ENCODE measurements at regions not wholly inside any gene's neighbourhood (a gene's known extent, or its start where the extent isn't known, plus 50 kb on each side); places are given as distances from the start of the nearest gene placed in this dataset.

- 79% methylated on average over 6 of the region's 7 CpGs for WGBS
- H3K23ac ChIP-seq (ENCODE audit: low read length in 2 of 2) = no peak overlapping the region
- H2AFZ ChIP-seq (ENCODE audit: low read depth, low read length) = no peak overlapping the region
- H3K36me3 ChIP-seq (ENCODE audit: control insufficient read depth in 1 of 2, insufficient read depth in 2 of 2, low read depth in 1 of 2, low read length in 2 of 2) = no peaks in the 10 kb centered on the region
- no peak overlapping the region for H3K18ac ChIP-seq (ENCODE audit: low read depth in 1 of 2, low read length in 2 of 2)
- no peak overlapping the region for H3K27ac ChIP-seq (ENCODE audit: low read length, poor library complexity, severe bottlenecking)
- H3K4me3 ChIP-seq (ENCODE audit: insufficient read depth in 1 of 2, low read depth in 1 of 2, low read length in 2 of 2) = no peak overlapping the region
- no peak overlapping the region for H3K4me2 ChIP-seq (ENCODE audit: low read length, poor library complexity, severe bottlenecking)
- H3K4ac ChIP-seq (ENCODE audit: low read depth in 1 of 2, low read length in 2 of 2) = no peak overlapping the region
- H3K9me3 ChIP-seq (ENCODE audit: control insufficient read depth, low read length) = no peaks in the 10 kb centered on the region
- H3K79me1 ChIP-seq (replicated peaks; ENCODE audit: low read length, poor library complexity, severe bottlenecking) = no peaks in the 10 kb centered on the region
- no peak overlapping the region for H4K91ac ChIP-seq (ENCODE audit: low read length)
- no peak overlapping the region for H2BK15ac ChIP-seq (ENCODE audit: low read depth, poor library complexity, severe bottlenecking)
- H2BK5ac ChIP-seq (ENCODE audit: low read depth, low read length, poor library complexity, severe bottlenecking) = no peak overlapping the region
- H4K8ac ChIP-seq (ENCODE audit: low read length) = no peak overlapping the region
- no peak overlapping the region for H2AK5ac ChIP-seq (ENCODE audit: low read length, severe bottlenecking)
- no peaks in the 10 kb centered on the region for H3K4me1 ChIP-seq (ENCODE audit: control insufficient read depth, insufficient read depth, low read depth, low read length)
- no peak overlapping the region for H3K9ac ChIP-seq (ENCODE audit: low read length)
- H2BK120ac ChIP-seq (ENCODE audit: low read depth, low read length) = no peak overlapping the region
- DNase-seq = no peak
- no peak overlapping the region for H2BK12ac ChIP-seq (ENCODE audit: low read length in 2 of 2)
- no peak overlapping the region for H3K14ac ChIP-seq (ENCODE audit: low read length in 2 of 2)
- no peaks in the 10 kb centered on the region for H3K27me3 ChIP-seq (ENCODE audit: control insufficient read depth in 1 of 2, insufficient read depth in 1 of 2, low read length in 2 of 2)
Observed at GRCh38 chr7:88363249-88363648, 56.6 kb upstream of the STEAP4 start.

DNA sequence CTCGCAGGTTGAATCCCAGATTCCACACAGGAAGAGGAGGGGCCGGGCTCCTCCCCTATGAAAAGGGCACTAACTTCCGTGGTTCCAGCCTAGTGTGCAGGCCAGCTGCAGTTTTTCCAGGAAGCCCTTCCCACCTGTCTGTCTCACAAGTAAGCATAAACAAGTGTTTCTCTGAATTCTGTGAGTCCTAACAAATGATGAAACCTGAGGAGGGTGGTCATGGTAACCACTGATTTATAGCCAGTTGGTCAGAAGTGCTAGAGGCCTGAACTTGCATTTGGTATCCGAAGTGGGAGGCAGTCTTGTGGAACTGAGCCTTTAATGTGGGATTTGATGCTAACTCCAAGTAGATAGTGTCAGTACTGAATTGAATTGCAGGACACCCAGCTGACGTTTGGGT is 54.7 kb upstream of the STEAP4 start:
- Histone ChIP-seq H2AK5ac (ENCODE audit: low read length, severe bottlenecking) (no peak overlapping the region), H3K4me1 (ENCODE audit: control insufficient read depth, insufficient read depth, low read depth, low read length) (no peaks in the 10 kb centered on the region), H3K4me3 (ENCODE audit: insufficient read depth in 1 of 2, low read depth in 1 of 2, low read length in 2 of 2) (no peak overlapping the region), H3K14ac (ENCODE audit: low read length in 2 of 2) (no peak overlapping the region), H2AFZ (ENCODE audit: low read depth, low read length) (no peak overlapping the region), H3K27me3 (ENCODE audit: control insufficient read depth in 1 of 2, insufficient read depth in 1 of 2, low read length in 2 of 2) (no peaks in the 10 kb centered on the region), H3K36me3 (ENCODE audit: control insufficient read depth in 1 of 2, insufficient read depth in 2 of 2, low read depth in 1 of 2, low read length in 2 of 2) (no peaks in the 10 kb centered on the region), H3K4me2 (ENCODE audit: low read length, poor library complexity, severe bottlenecking) (no peak overlapping the region), H4K91ac (ENCODE audit: low read length) (no peak overlapping the region), H2BK15ac (ENCODE audit: low read depth, poor library complexity, severe bottlenecking) (no peak overlapping the region), H2BK12ac (ENCODE audit: low read length in 2 of 2) (no peak overlapping the region), H3K23ac (ENCODE audit: low read length in 2 of 2) (no peak overlapping the region), H2BK120ac (ENCODE audit: low read depth, low read length) (no peak overlapping the region), H3K4ac (ENCODE audit: low read depth in 1 of 2, low read length in 2 of 2) (no peak overlapping the region), H3K79me1 (replicated peaks; ENCODE audit: low read length, poor library complexity, severe bottlenecking) (no peaks in the 10 kb centered on the region), H3K18ac (ENCODE audit: low read depth in 1 of 2, low read length in 2 of 2) (no peak overlapping the region), H3K9me3 (ENCODE audit: control insufficient read depth, low read length) (no peaks in the 10 kb centered on the region), H3K27ac (ENCODE audit: low read length, poor library complexity, severe bottlenecking) (no peak overlapping the region), H4K8ac (ENCODE audit: low read length) (no peak overlapping the region), H2BK5ac (ENCODE audit: low read depth, low read length, poor library complexity, severe bottlenecking) (no peak overlapping the region), H3K9ac (ENCODE audit: low read length) (no peak overlapping the region)
- no peak for DNase-seq
- WGBS = 55% methylated on average over 5 of the region's 5 CpGs

GRCh38 chr7:88358881-88359280 is 52.2 kb upstream of the STEAP4 start:
- no peak overlapping the region for H2BK12ac ChIP-seq (ENCODE audit: low read length in 2 of 2)
- H3K4me2 ChIP-seq (ENCODE audit: low read length, poor library complexity, severe bottlenecking) = no peak overlapping the region
- no peak overlapping the region for H4K8ac ChIP-seq (ENCODE audit: low read length)
- no peak overlapping the region for H2BK120ac ChIP-seq (ENCODE audit: low read depth, low read length)
- no peak overlapping the region for H3K27ac ChIP-seq (ENCODE audit: low read length, poor library complexity, severe bottlenecking)
- H3K4ac ChIP-seq (ENCODE audit: low read depth in 1 of 2, low read length in 2 of 2) = no peak overlapping the region
- no peak overlapping the region for H3K9ac ChIP-seq (ENCODE audit: low read length)
- no peaks in the 10 kb centered on the region for H3K36me3 ChIP-seq (ENCODE audit: control insufficient read depth in 1 of 2, insufficient read depth in 2 of 2, low read depth in 1 of 2, low read length in 2 of 2)
- H3K23ac ChIP-seq (ENCODE audit: low read length in 2 of 2) = no peak overlapping the region
- H3K9me3 ChIP-seq (ENCODE audit: control insufficient read depth, low read length) = no peaks in the 10 kb centered on the region
- no peak for DNase-seq
- H2AK5ac ChIP-seq (ENCODE audit: low read length, severe bottlenecking) = no peak overlapping the region
- no peak overlapping the region for H3K18ac ChIP-seq (ENCODE audit: low read depth in 1 of 2, low read length in 2 of 2)
- H2BK5ac ChIP-seq (ENCODE audit: low read depth, low read length, poor library complexity, severe bottlenecking) = no peak overlapping the region
- WGBS = no CpG with 5 or more reads among the region's 2 CpGs
- H3K4me1 ChIP-seq (ENCODE audit: control insufficient read depth, insufficient read depth, low read depth, low read length) = no peaks in the 10 kb centered on the region
- H3K79me1 ChIP-seq (replicated peaks; ENCODE audit: low read length, poor library complexity, severe bottlenecking) = no peaks in the 10 kb centered on the region
- no peak overlapping the region for H2AFZ ChIP-seq (ENCODE audit: low read depth, low read length)
- no peak overlapping the region for H2BK15ac ChIP-seq (ENCODE audit: low read depth, poor library complexity, severe bottlenecking)
- H4K91ac ChIP-seq (ENCODE audit: low read length) = no peak overlapping the region
- peaks cover 0 to 4% of the 10 kb centered on the region in 2 experiments for H3K27me3 ChIP-seq (ENCODE audit: control insufficient read depth in 1 of 2, insufficient read depth in 1 of 2, low read length in 2 of 2)
- H3K14ac ChIP-seq (ENCODE audit: low read length in 2 of 2) = no peak overlapping the region
- H3K4me3 ChIP-seq (ENCODE audit: insufficient read depth in 1 of 2, low read depth in 1 of 2, low read length in 2 of 2) = no peak overlapping the region

DNA sequence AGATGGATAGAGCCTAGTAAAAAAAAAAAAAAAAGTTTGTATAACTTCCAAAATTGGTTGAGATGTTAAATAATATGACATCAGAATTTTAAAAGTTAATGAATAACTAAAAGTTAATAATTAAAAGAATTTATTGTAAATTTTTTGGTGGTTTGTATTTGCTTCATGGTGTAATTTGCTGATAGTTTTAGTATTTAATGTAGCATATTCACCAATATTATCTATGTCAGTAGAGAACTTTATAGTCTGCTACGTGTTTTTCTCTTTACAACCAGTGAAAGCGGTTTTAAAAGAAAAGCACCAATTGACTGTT is 51.8 kb upstream of the STEAP4 start:
- 58% methylated on average over 2 of the region's 2 CpGs for WGBS

More for the DNA sequence above, 51.8 kb upstream of the STEAP4 start:
- Histone ChIP-seq H3K27me3 (ENCODE audit: control insufficient read depth in 1 of 2, insufficient read depth in 1 of 2, low read length in 2 of 2) (peaks cover 0 to 4% of the 10 kb centered on the region in 2 experiments), H2BK12ac (ENCODE audit: low read length in 2 of 2) (no peak overlapping the region), H3K4me3 (ENCODE audit: insufficient read depth in 1 of 2, low read depth in 1 of 2, low read length in 2 of 2) (no peak overlapping the region), H3K9me3 (ENCODE audit: control insufficient read depth, low read length) (no peaks in the 10 kb centered on the region), H3K9ac (ENCODE audit: low read length) (no peak overlapping the region), H2BK120ac (ENCODE audit: low read depth, low read length) (no peak overlapping the region), H3K4ac (ENCODE audit: low read depth in 1 of 2, low read length in 2 of 2) (no peak overlapping the region), H2AK5ac (ENCODE audit: low read length, severe bottlenecking) (no peak overlapping the region), H4K8ac (ENCODE audit: low read length) (no peak overlapping the region), H3K79me1 (replicated peaks; ENCODE audit: low read length, poor library complexity, severe bottlenecking) (no peaks in the 10 kb centered on the region), H2BK15ac (ENCODE audit: low read depth, poor library complexity, severe bottlenecking) (no peak overlapping the region), H3K14ac (ENCODE audit: low read length in 2 of 2) (no peak overlapping the region), H3K23ac (ENCODE audit: low read length in 2 of 2) (no peak overlapping the region), H2AFZ (ENCODE audit: low read depth, low read length) (no peak overlapping the region), H3K18ac (ENCODE audit: low read depth in 1 of 2, low read length in 2 of 2) (no peak overlapping the region), H3K4me2 (ENCODE audit: low read length, poor library complexity, severe bottlenecking) (no peak overlapping the region), H3K4me1 (ENCODE audit: control insufficient read depth, insufficient read depth, low read depth, low read length) (no peaks in the 10 kb centered on the region), H3K27ac (ENCODE audit: low read length, poor library complexity, severe bottlenecking) (no peak overlapping the region), H4K91ac (ENCODE audit: low read length) (no peak overlapping the region), H3K36me3 (ENCODE audit: control insufficient read depth in 1 of 2, insufficient read depth in 2 of 2, low read depth in 1 of 2, low read length in 2 of 2) (no peaks in the 10 kb centered on the region), H2BK5ac (ENCODE audit: low read depth, low read length, poor library complexity, severe bottlenecking) (no peak overlapping the region)
- no peak for DNase-seq

Data from mesenchymal stem cell (in vitro differentiated cells and primary cell).